ENCODE measurements at regions not wholly inside any gene's neighbourhood (a gene's known extent, or its start where the extent isn't known, plus 50 kb on each side); places are given as distances from the start of the nearest gene placed in this dataset.

- 91 to 92% methylated on average over 5 of the region's 5 CpGs for WGBS, 2 donors (ENCODE audit: low coverage in 1 of 2)
- no peaks in the 10 kb centered on the region for H3K36me3 ChIP-seq
- TF ChIP-seq POLR2AphosphoS5 (IDR thresholded peaks at IDR 0.05) (no peak), CTCF (IDR thresholded peaks at IDR 0.05) (no peak), EP300 (IDR thresholded peaks at IDR 0.05) (no peak), POLR2A (IDR thresholded peaks at IDR 0.05) (no peak)
Measured at GRCh38 chr13:91097269-91097668, 250.2 kb upstream of the MIR17HG start.

GRCh38 chr13:91099877-91100276, 247.6 kb upstream of the MIR17HG start:
- Histone ChIP-seq H3K36me3 (no peaks in the 10 kb centered on the region), H3K27ac (no peak overlapping the region), H3K4me1 (no peaks in the 10 kb centered on the region), H3K9me3 (no peaks in the 10 kb centered on the region), H3K27me3 (peaks cover 11% of the 10 kb centered on the region), H3K4me3 (no peak overlapping the region)
- WGBS, 2 donors (ENCODE audit: low coverage in 1 of 2): 59 to 80% methylated on average over 1 of the region's 1 CpG
- no peak for TF ChIP-seq POLR2AphosphoS5 (IDR thresholded peaks at IDR 0.05)
- no peak for TF ChIP-seq EP300 (IDR thresholded peaks at IDR 0.05)
- TF ChIP-seq CTCF (IDR thresholded peaks at IDR 0.05): no peak
- TF ChIP-seq POLR2A (IDR thresholded peaks at IDR 0.05): no peak
- no peak for ATAC-seq

More at GRCh38 chr13:91097269-91097668, 250.2 kb upstream of the MIR17HG start:
- Histone ChIP-seq H3K27ac (no peak overlapping the region), H3K9me3 (no peaks in the 10 kb centered on the region), H3K27me3 (peaks cover 6% of the 10 kb centered on the region), H3K4me1 (no peaks in the 10 kb centered on the region), H3K4me3 (no peak overlapping the region)
- no peak for ATAC-seq

GRCh38 chr13:91100944-91101343, 246.5 kb upstream of the MIR17HG start:
- Histone ChIP-seq H3K27ac (no peak overlapping the region), H3K9me3 (no peaks in the 10 kb centered on the region), H3K36me3 (no peaks in the 10 kb centered on the region), H3K4me3 (no peak overlapping the region), H3K27me3 (peaks cover 11% of the 10 kb centered on the region), H3K4me1 (no peaks in the 10 kb centered on the region)
- TF ChIP-seq POLR2AphosphoS5 (IDR thresholded peaks at IDR 0.05) (no peak), CTCF (IDR thresholded peaks at IDR 0.05) (no peak), EP300 (IDR thresholded peaks at IDR 0.05) (no peak), POLR2A (IDR thresholded peaks at IDR 0.05) (no peak)
- ATAC-seq: no peak

GRCh38 chr13:91101381-91101780, 246.1 kb upstream of the MIR17HG start:
- no peak for TF ChIP-seq EP300 (IDR thresholded peaks at IDR 0.05)
- no peaks in the 10 kb centered on the region for H3K9me3 ChIP-seq
- 40 to 41% methylated on average over 2 of the region's 2 CpGs for WGBS, 2 donors (ENCODE audit: low coverage in 1 of 2)
- no peak overlapping the region for H3K27ac ChIP-seq
- no peak overlapping the region for H3K4me3 ChIP-seq
- no peak for ATAC-seq
- no peaks in the 10 kb centered on the region for H3K4me1 ChIP-seq
- H3K27me3 ChIP-seq: peaks cover 11% of the 10 kb centered on the region
- H3K36me3 ChIP-seq: no peaks in the 10 kb centered on the region

GRCh38 chr13:91105270-91105669, 242.2 kb upstream of the MIR17HG start:
- Histone ChIP-seq H3K36me3 (no peaks in the 10 kb centered on the region), H3K27ac (no peak overlapping the region), H3K9me3 (no peaks in the 10 kb centered on the region), H3K4me1 (no peaks in the 10 kb centered on the region), H3K27me3 (peaks cover 5% of the 10 kb centered on the region), H3K4me3 (no peak overlapping the region)
- ATAC-seq: no peak
- 57 to 85% methylated on average over 1 to 3 of the region's 3 CpGs for WGBS, 2 donors (ENCODE audit: low coverage in 1 of 2)
- no peak for TF ChIP-seq EP300 (IDR thresholded peaks at IDR 0.05)
- no peak for TF ChIP-seq POLR2AphosphoS5 (IDR thresholded peaks at IDR 0.05)
- TF ChIP-seq POLR2A (IDR thresholded peaks at IDR 0.05): no peak
- TF ChIP-seq CTCF (IDR thresholded peaks at IDR 0.05): no peak

All from gastroesophageal sphincter (tissue), 4 donors.